Upper lobe of left lung (tissue), 6 donors: ENCODE measurements at regions not wholly inside any gene's neighbourhood (a gene's known extent, or its start where the extent isn't known, plus 50 kb on each side); places are given as distances from the start of the nearest gene placed in this dataset.

Experiments used
- ATAC-seq, 2 donors: fragments of 200-7000 bp; cut with Tn5 transposase; one replicate each; pipeline ENCODE4 v1.9.1; 2022; ENCODE audit warnings: mild to moderate bottlenecking in 2 of 2, moderate library complexity in 2 of 2; ENCODE audit not compliant: low FRiP score in 2 of 2
- DNase-seq, 2 donors: peaks; one replicate each; pipeline ENCODE4 v3.0.0-alpha.2; 2019 to 2020
- H3K27ac ChIP-seq, 4 donors: fragments of 200-600 bp; sonication (generic); one replicate each; pipeline ENCODE4 v1.5.1; 2016 to 2019
- H3K27me3 ChIP-seq, 4 donors: fragments of 200-600 bp; sonication (generic); one replicate each; pipeline ENCODE4 v1.5.1; 2017 to 2019
- H3K36me3 ChIP-seq, 4 donors: fragments of 200-600 bp; sonication (generic); one replicate each; pipeline ENCODE4 v1.5.1; 2016 to 2019
- H3K4me1 ChIP-seq, 4 donors: fragments of 200-600 bp; sonication (generic); one replicate each; pipeline ENCODE4 v1.5.1; 2018 to 2019
- H3K4me3 ChIP-seq, 4 donors: fragments of 200-600 bp; sonication (generic); one replicate each; pipeline ENCODE4 v1.5.1; 2017 to 2019; ENCODE audit warnings: mild to moderate bottlenecking in 2 of 4, moderate library complexity in 1 of 4
- H3K9me3 ChIP-seq, 4 donors: fragments of 200-600 bp; sonication (generic); one replicate each; pipeline ENCODE4 v1.5.1; 2018 to 2019
- EP300 ChIP-seq, 4 donors: sonication (generic); formaldehyde crosslinking; IDR thresholded peaks; one replicate each; pipeline ENCODE4 v1.5.1; 2017; ENCODE audit warnings: antibody characterized with exemption in 4 of 4, control low read depth in 2 of 4
- POLR2A ChIP-seq, 4 donors: fragments of 450-650 bp; IDR thresholded peaks; one replicate each; pipeline ENCODE4 v1.5.1; 2016 to 2017; ENCODE audit warnings: antibody characterized with exemption in 4 of 4, mild to moderate bottlenecking in 2 of 4
- POLR2AphosphoS5 ChIP-seq, 2 donors: sonication (generic); formaldehyde crosslinking; IDR thresholded peaks; one replicate each; pipeline ENCODE4 v1.5.1; 2017; ENCODE audit warnings: antibody characterized with exemption in 2 of 2
- WGBS, 2 donors: methylation state at CpG; one replicate each; pipeline ENCODE4 v1.1.5; 2017 to 2018; 5-methylcytosine and 5-hydroxymethylcytosine counted together
- TF ChIP-seq, protein P1 (sequence below), 6 experiments: fragments of 450-650 bp in 4 of 6; fragments of 200-600 bp in 2 of 6; sonication (generic) in 2 of 6; IDR thresholded peaks; one replicate each; pipeline ENCODE4 v1.5.1; 2016 to 2019; ENCODE audit warnings: antibody characterized with exemption in 6 of 6
- donor health status: DM: no; HTN: no; CAD: no; lungs with moderate emphysema.
- donor health status: DM: no; HTN: yes; CAD: no; lungs with severe emphysema.

DNA sequence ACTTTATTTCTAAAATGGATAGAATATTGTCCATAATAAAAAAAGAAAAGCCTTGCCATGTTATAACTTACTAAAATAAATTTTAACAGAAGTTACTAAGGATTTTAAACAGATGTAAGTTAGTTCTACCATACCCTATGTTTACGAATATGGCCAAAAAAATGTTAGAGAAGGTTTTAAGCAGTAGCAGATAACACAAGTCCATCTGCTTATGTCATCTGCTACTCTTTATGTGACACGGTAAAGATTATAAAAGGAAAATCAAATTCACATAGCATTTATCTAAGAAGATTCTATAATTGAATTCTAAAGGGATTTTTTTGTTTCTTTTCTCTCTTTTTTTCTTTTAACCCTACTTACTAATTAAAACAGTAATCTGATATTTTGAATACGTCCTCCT lies 114.2 kb upstream of the MIR17HG start:
- no peaks in the 10 kb centered on the region for H3K27me3 ChIP-seq
- no peak overlapping the region for H3K4me3 ChIP-seq
- no peaks in the 10 kb centered on the region for H3K4me1 ChIP-seq
- DNase-seq: no peak
- H3K36me3 ChIP-seq: no peaks in the 10 kb centered on the region
- WGBS, 2 donors: 79 to 80% methylated on average over 3 of the region's 3 CpGs
- TF ChIP-seq, protein P1, sequence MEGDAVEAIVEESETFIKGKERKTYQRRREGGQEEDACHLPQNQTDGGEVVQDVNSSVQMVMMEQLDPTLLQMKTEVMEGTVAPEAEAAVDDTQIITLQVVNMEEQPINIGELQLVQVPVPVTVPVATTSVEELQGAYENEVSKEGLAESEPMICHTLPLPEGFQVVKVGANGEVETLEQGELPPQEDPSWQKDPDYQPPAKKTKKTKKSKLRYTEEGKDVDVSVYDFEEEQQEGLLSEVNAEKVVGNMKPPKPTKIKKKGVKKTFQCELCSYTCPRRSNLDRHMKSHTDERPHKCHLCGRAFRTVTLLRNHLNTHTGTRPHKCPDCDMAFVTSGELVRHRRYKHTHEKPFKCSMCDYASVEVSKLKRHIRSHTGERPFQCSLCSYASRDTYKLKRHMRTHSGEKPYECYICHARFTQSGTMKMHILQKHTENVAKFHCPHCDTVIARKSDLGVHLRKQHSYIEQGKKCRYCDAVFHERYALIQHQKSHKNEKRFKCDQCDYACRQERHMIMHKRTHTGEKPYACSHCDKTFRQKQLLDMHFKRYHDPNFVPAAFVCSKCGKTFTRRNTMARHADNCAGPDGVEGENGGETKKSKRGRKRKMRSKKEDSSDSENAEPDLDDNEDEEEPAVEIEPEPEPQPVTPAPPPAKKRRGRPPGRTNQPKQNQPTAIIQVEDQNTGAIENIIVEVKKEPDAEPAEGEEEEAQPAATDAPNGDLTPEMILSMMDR (IDR thresholded peaks at IDR 0.05): no peak
- TF ChIP-seq POLR2A (IDR thresholded peaks at IDR 0.05) (no peak), EP300 (IDR thresholded peaks at IDR 0.05) (no peak), POLR2AphosphoS5 (IDR thresholded peaks at IDR 0.05) (no peak)
- no peak for ATAC-seq
- no peak overlapping the region for H3K27ac ChIP-seq
- H3K9me3 ChIP-seq: no peaks in the 10 kb centered on the region

- WGBS, 2 donors: 84 to 88% methylated on average over 3 of the region's 3 CpGs
- DNase-seq: no peak
These were observed 111.3 kb upstream of the MIR17HG start for GRCh38 chr13:91236182-91236581.

DNA sequence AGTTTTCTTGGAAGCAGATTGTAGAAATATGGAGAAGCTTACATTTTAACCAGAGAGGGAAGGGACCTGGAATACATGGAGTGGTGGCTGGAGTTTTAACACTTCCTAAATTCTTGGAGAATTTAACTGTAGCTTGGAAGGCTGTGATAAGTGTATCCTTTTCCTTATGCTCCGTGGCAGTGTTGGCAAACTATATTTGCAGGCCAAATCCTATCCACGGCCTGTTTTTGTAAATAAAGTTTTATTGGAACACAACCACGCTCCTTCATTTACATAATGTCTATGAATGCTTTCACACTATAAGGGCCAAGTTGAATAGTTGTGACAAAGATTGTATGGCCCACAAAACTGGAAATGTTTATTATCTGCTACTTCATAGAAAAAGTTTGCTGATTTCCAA lies 110.6 kb upstream of the MIR17HG start:
- TF ChIP-seq EP300 (IDR thresholded peaks at IDR 0.05) (no peak), POLR2AphosphoS5 (IDR thresholded peaks at IDR 0.05) (no peak), POLR2A (IDR thresholded peaks at IDR 0.05) (no peak)
- TF ChIP-seq, protein P1 (IDR thresholded peaks at IDR 0.05): no peak
- WGBS, 2 donors: 84 to 86% methylated on average over 3 of the region's 3 CpGs
- Histone ChIP-seq H3K4me3 (no peak overlapping the region), H3K27me3 (no peaks in the 10 kb centered on the region), H3K27ac (no peak overlapping the region), H3K4me1 (no peaks in the 10 kb centered on the region), H3K9me3 (no peaks in the 10 kb centered on the region), H3K36me3 (no peaks in the 10 kb centered on the region)
- DNase-seq: no peak
- no peak for ATAC-seq

More at GRCh38 chr13:91236182-91236581, 111.3 kb upstream of the MIR17HG start:
- H3K9me3 ChIP-seq: no peaks in the 10 kb centered on the region
- no peaks in the 10 kb centered on the region for H3K36me3 ChIP-seq
- H3K27ac ChIP-seq: no peak overlapping the region
- TF ChIP-seq POLR2AphosphoS5 (IDR thresholded peaks at IDR 0.05) (no peak), POLR2A (IDR thresholded peaks at IDR 0.05) (no peak)
- TF ChIP-seq, protein P1 (IDR thresholded peaks at IDR 0.05): no peak
- H3K4me3 ChIP-seq: no peak overlapping the region
- no peak for ATAC-seq
- no peaks in the 10 kb centered on the region for H3K4me1 ChIP-seq
- H3K27me3 ChIP-seq: no peaks in the 10 kb centered on the region

- 81 to 88% methylated on average over 2 of the region's 2 CpGs for WGBS, 2 donors
- TF ChIP-seq, protein P1 (IDR thresholded peaks at IDR 0.05): no peak
- TF ChIP-seq EP300 (IDR thresholded peaks at IDR 0.05): no peak
- TF ChIP-seq POLR2A (IDR thresholded peaks at IDR 0.05): no peak
- TF ChIP-seq POLR2AphosphoS5 (IDR thresholded peaks at IDR 0.05): no peak
- no peaks in the 10 kb centered on the region for H3K36me3 ChIP-seq
- H3K9me3 ChIP-seq: no peaks in the 10 kb centered on the region
- ATAC-seq (no peak), DNase-seq (no peak)
- H3K27ac ChIP-seq: no peak overlapping the region
- H3K4me1 ChIP-seq: no peaks in the 10 kb centered on the region
- H3K4me3 ChIP-seq: no peak overlapping the region
- H3K27me3 ChIP-seq: no peaks in the 10 kb centered on the region
These were observed 109.5 kb upstream of the MIR17HG start for GRCh38 chr13:91238036-91238435.

DNA sequence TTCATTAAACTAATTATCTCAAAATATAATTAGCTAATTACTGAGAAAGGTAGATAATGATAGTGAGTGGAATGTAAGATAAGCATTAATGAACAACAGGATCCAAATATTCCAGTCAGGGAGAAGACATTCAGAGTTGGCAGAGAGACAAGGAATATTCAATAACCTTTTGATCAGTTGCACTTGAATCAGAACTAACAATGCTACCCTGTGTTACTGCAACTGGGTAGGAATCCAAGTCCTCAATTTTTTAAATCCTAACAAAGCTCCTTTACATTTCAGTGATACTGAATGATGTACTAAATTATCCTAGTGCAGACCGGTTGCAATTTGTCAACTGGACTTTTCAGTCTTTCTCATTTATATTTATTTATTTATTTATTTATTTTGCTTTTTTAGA lies 107.1 kb upstream of the MIR17HG start:
- no peaks in the 10 kb centered on the region for H3K27me3 ChIP-seq
- 88 to 95% methylated on average over 1 of the region's 1 CpG for WGBS, 2 donors
- TF ChIP-seq, protein P1 (IDR thresholded peaks at IDR 0.05): no peak
- TF ChIP-seq POLR2AphosphoS5 (IDR thresholded peaks at IDR 0.05) (no peak), EP300 (IDR thresholded peaks at IDR 0.05) (no peak), POLR2A (IDR thresholded peaks at IDR 0.05) (no peak)
- H3K36me3 ChIP-seq: no peaks in the 10 kb centered on the region
- DNase-seq (no peak), ATAC-seq (no peak)
- no peaks in the 10 kb centered on the region for H3K9me3 ChIP-seq
- no peak overlapping the region for H3K27ac ChIP-seq
- no peaks in the 10 kb centered on the region for H3K4me1 ChIP-seq
- H3K4me3 ChIP-seq: no peak overlapping the region
